K562 (cell line): ENCODE measurements at regions not wholly inside any gene's neighbourhood (a gene's known extent, or its start where the extent isn't known, plus 50 kb on each side); places are given as distances from the start of the nearest gene placed in this dataset.

Source experiments
- CTCF ChIP-seq, 3 experiments: IDR thresholded peaks in 2 of 3; conservative IDR thresholded peaks in 1 of 3; 2 replicates each; pipeline ENCODE4 v1.5.1; 2011 to 2012; ENCODE audit warnings: low read length in 3 of 3, mild to moderate bottlenecking in 3 of 3, control low read depth in 2 of 3, improper control_type of control experiment in 1 of 3, inconsistent platforms in 1 of 3, low read depth in 1 of 3, mixed read lengths in 1 of 3, moderate library complexity in 1 of 3; ENCODE audit not compliant: insufficient read depth in 2 of 3
- SPI1 ChIP-seq: IDR thresholded peaks from 2 replicates; pipeline ENCODE4 v1.6.1; 2011; ENCODE audit warnings: low read depth, low read length, control low read depth, borderline replicate concordance

DNA sequence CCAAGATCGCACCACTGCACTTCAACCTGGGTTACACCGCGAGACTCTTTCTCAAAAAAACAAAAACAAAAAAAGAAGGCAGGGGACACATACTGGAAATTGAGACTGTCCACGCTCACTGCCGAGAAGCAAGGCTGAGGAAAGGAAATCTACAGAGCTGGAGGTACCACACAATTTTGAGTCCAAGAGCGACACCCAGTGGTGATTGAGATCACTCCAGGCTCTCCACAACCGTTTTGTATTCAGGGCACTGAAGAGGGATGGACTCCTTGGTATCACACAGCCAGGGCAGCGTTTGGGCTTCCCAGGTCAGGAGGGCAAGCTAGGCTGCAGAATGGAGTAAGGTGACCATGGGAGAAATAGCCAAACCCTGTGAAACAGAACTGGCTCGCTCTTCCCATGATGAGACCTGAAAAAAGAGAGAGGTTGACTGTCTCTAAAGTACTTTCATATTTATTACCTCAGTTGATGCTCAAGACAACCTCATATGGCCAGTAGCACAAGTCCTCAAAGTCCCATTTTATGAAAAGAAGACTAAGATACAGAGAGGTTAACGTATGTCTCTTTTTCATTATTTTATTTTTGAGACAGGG is 74.5 kb upstream of the YPEL5 start:
- TF ChIP-seq CTCF (IDR thresholded peaks at IDR 0.05 in 2 of 3, conservative IDR thresholded peaks at IDR 0.05 in 1 of 3; ENCODE audit: insufficient read depth in 2 of 3, low read depth in 1 of 3, low read length in 3 of 3) (peak; percentile 67 to 85 (median 75)), SPI1 (no peak)
